Gastroesophageal sphincter (tissue), 4 donors: ENCODE measurements at regions not wholly inside any gene's neighbourhood (a gene's known extent, or its start where the extent isn't known, plus 50 kb on each side); places are given as distances from the start of the nearest gene placed in this dataset.

ENCODE experiments used
- ATAC-seq: fragments of 150-250 bp; one replicate; pipeline ENCODE4 v1.9.1; 2016; ENCODE audit warnings: mild to moderate bottlenecking, moderate library complexity
- H3K27ac ChIP-seq, 4 donors: fragments of 200-600 bp; sonication (generic) in 3 of 4; 1 replicate in 3 of 4; 2 replicates in 1 of 4; pipeline ENCODE4 v1.5.1; 2016 to 2019
- H3K27me3 ChIP-seq: fragments of 200-600 bp; sonication (generic); one replicate; pipeline ENCODE4 v1.5.1; 2019
- H3K36me3 ChIP-seq, 2 donors: fragments of 200-600 bp; sonication (generic); one replicate each; pipeline ENCODE4 v1.5.1; 2019; ENCODE audit warnings: control low read depth in 1 of 2
- H3K4me1 ChIP-seq, 3 donors: fragments of 200-600 bp; sonication (generic); 1 replicate in 2 of 3; 2 replicates in 1 of 3; pipeline ENCODE4 v1.5.1; 2016 to 2019; ENCODE audit warnings: control low read depth in 2 of 3
- H3K4me3 ChIP-seq, 2 donors: fragments of 200-600 bp; sonication (generic); one replicate each; pipeline ENCODE4 v1.5.1; 2019; ENCODE audit warnings: mild to moderate bottlenecking in 1 of 2, moderate library complexity in 1 of 2
- H3K9me3 ChIP-seq, 3 donors: fragments of 200-600 bp; sonication (generic); one replicate each; pipeline ENCODE4 v1.5.1; 2017 to 2019; ENCODE audit warnings: control low read depth in 2 of 3
- CTCF ChIP-seq, 4 experiments: fragments of 200-600 bp in 2 of 4; fragments of 450-650 bp in 2 of 4; sonication (generic) in 1 of 4; IDR thresholded peaks; one replicate each; pipeline ENCODE4 v1.5.1; 2017 to 2019; ENCODE audit warnings: antibody characterized with exemption in 4 of 4, mild to moderate bottlenecking in 2 of 4, moderate library complexity in 2 of 4
- EP300 ChIP-seq: sonication (generic); formaldehyde crosslinking; IDR thresholded peaks from one replicate; pipeline ENCODE4 v1.6.1; 2017; ENCODE audit warnings: antibody characterized with exemption, mild to moderate bottlenecking
- POLR2A ChIP-seq, 2 donors: fragments of 450-650 bp; IDR thresholded peaks; one replicate each; pipeline ENCODE4 v1.6.1; 2017; ENCODE audit warnings: antibody characterized with exemption in 2 of 2, mild to moderate bottlenecking in 2 of 2, moderate library complexity in 1 of 2
- POLR2AphosphoS5 ChIP-seq: sonication (generic); formaldehyde crosslinking; IDR thresholded peaks from one replicate; pipeline ENCODE4 v1.6.1; 2017; ENCODE audit warnings: antibody characterized with exemption
- WGBS, 2 donors: methylation state at CpG; one replicate each; pipeline ENCODE4 v1.1.5; 2018; ENCODE audit warnings: low coverage in 1 of 2; 5-methylcytosine and 5-hydroxymethylcytosine counted together

DNA sequence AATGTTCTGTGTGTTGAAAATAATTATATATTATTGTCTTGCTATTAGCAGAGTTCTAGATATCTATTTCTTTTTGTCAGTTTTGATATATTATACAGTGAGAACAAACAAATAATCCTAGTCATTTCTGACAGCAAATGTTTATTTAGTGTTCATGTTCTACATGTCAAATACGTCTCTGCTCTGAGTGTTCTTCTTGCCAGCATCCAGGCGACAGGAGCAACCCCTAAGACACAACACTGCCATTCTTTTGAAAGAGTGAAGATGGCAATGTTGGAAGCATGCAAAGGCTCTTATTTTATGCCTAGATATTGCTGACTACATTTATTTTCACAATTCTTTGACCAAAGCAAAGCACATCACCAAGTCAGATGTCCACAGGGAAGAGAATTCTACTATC, 1556.6 kb upstream of the TMEFF2 start:
- Histone ChIP-seq H3K36me3 (no peaks in the 10 kb centered on the region), H3K4me1 (no peaks in the 10 kb centered on the region), H3K27ac (no peak overlapping the region), H3K9me3 (no peaks in the 10 kb centered on the region), H3K4me3 (no peak overlapping the region), H3K27me3 (no peaks in the 10 kb centered on the region)
- TF ChIP-seq POLR2AphosphoS5 (no peak), POLR2A (IDR thresholded peaks at IDR 0.05) (no peak), EP300 (no peak), CTCF (IDR thresholded peaks at IDR 0.05) (no peak)
- WGBS, 2 donors = 58 to 79% methylated on average over 2 of the region's 2 CpGs
- no peak for ATAC-seq

- no peaks in the 10 kb centered on the region for H3K4me1 ChIP-seq
- 82 to 95% methylated on average over 2 of the region's 2 CpGs for WGBS, 2 donors
Observed at GRCh38 chr2:193749485-193749884, 1554.8 kb upstream of the TMEFF2 start.

DNA sequence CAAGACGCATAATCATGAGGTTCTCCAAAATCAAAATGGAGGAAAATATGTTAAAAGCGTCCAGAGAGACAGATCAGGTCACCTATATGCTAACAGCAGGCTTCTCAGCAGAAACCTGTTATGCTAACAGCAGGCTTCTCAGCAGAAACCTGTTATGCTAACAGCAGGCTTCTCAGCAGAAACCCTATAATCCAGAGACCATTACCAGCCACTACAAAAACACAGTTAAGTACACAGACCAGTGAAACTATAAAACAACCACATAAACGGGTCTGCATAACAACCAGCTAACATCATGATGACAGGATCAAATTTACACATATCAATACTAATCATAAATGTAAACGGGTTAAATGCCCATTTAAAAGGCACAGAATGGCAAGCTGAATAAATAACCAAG, 1548.4 kb upstream of the TMEFF2 start:
- 23 to 37% methylated on average over 4 of the region's 4 CpGs for WGBS, 2 donors
- TF ChIP-seq EP300 = no peak
- no peak for TF ChIP-seq POLR2A (IDR thresholded peaks at IDR 0.05)
- no peak for TF ChIP-seq POLR2AphosphoS5
- no peak for TF ChIP-seq CTCF (IDR thresholded peaks at IDR 0.05)

More at GRCh38 chr2:193749485-193749884, 1554.8 kb upstream of the TMEFF2 start:
- no peak for ATAC-seq
- no peak for TF ChIP-seq CTCF (IDR thresholded peaks at IDR 0.05)
- no peak for TF ChIP-seq POLR2A (IDR thresholded peaks at IDR 0.05)
- no peak for TF ChIP-seq EP300
- no peak for TF ChIP-seq POLR2AphosphoS5
- Histone ChIP-seq H3K36me3 (no peaks in the 10 kb centered on the region), H3K27ac (no peak overlapping the region), H3K27me3 (no peaks in the 10 kb centered on the region), H3K4me3 (no peak overlapping the region), H3K9me3 (no peaks in the 10 kb centered on the region)

DNA sequence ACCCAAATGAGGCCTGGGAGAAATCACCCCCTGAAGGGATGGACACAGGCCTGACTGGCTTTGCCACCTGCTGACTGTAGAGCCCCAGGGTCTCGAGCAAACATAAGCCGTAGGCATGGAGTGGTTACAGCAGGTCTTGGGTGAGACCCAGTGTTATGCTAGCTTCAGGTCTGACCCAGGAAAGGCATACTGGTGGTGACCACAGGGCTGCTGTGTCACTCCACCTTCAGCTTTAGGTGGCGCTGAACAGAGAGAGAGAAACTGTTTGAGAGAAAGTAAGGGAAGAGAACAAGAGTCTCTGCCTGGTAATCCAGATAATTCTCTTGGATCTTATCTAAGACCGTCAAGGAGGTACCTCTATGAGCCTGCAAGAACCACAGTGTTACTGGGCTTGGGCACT, 1544.2 kb upstream of the TMEFF2 start:
- Histone ChIP-seq H3K4me1 (no peaks in the 10 kb centered on the region), H3K27ac (no peak overlapping the region), H3K27me3 (no peaks in the 10 kb centered on the region), H3K36me3 (no peaks in the 10 kb centered on the region), H3K9me3 (no peaks in the 10 kb centered on the region), H3K4me3 (no peak overlapping the region)
- TF ChIP-seq EP300 (no peak), POLR2A (IDR thresholded peaks at IDR 0.05) (no peak), CTCF (IDR thresholded peaks at IDR 0.05) (no peak), POLR2AphosphoS5 (no peak)
- 90 to 97% methylated on average over 2 to 3 of the region's 4 CpGs for WGBS, 2 donors
- ATAC-seq = no peak

More for the DNA sequence above, 1548.4 kb upstream of the TMEFF2 start:
- no peak overlapping the region for H3K4me3 ChIP-seq
- no peaks in the 10 kb centered on the region for H3K27me3 ChIP-seq
- H3K36me3 ChIP-seq = no peaks in the 10 kb centered on the region
- no peak overlapping the region for H3K27ac ChIP-seq
- ATAC-seq = no peak
- H3K4me1 ChIP-seq = no peaks in the 10 kb centered on the region
- H3K9me3 ChIP-seq = no peaks in the 10 kb centered on the region

DNA sequence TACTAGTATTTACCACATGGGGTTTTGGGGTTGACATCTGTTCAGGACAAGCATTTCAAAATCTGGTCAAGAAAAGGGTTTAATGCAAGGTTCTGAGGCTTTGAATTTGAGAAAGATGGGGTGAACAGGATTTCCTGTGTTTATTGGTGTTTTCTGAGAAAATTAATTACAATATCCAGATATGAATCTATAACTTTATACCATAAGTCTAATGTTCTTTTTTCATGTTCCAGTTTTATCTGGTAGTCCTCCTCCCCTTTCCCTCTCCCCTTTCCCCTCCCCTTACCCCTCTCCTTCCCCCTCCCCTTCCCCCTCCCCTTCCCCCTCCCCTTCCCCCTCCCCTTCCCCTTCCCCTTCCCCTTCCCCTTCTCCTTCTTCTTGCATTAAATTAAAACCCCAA, 1518.2 kb upstream of the TMEFF2 start:
- Histone ChIP-seq H3K9me3 (peaks cover 0 to 6% (median 0%) of the 10 kb centered on the region in 3 donors), H3K27ac (no peak overlapping the region), H3K4me3 (no peak overlapping the region), H3K27me3 (no peaks in the 10 kb centered on the region), H3K36me3 (no peaks in the 10 kb centered on the region), H3K4me1 (no peaks in the 10 kb centered on the region)
- ATAC-seq = no peak
- TF ChIP-seq EP300 (no peak), POLR2A (IDR thresholded peaks at IDR 0.05) (no peak), CTCF (IDR thresholded peaks at IDR 0.05) (no peak), POLR2AphosphoS5 (no peak)
